Amniotic epithelial cell (primary cell): ENCODE measurements at regions not wholly inside any gene's neighbourhood (a gene's known extent, or its start where the extent isn't known, plus 50 kb on each side); places are given as distances from the start of the nearest gene placed in this dataset.

Experiments
- DNase-seq: peaks from one replicate; pipeline ENCODE4 v3.0.0-alpha.2; 2010; ENCODE audit warnings: low read depth

DNA sequence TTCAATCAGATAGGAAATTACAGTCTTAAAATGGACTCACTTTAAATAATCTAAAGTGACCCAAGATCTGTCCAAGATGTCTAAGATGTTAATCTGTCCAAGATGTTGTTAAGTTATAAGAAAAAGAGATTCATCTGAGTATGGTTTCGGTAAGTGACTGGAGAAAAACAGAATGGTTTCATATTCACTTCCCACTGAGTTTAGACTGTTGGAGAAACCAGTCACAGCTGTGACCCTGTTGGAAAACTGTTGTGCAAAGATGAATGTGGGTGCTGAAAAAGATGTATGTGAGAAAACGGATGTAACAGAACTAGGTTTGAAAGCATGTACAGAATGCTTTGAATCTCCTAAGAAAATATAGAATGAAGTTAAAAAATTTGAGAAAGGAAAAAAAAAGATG, 325.9 kb downstream of the COL12A1 start:
- no peak for DNase-seq

- DNase-seq, result peak; percentile 95
Measured at GRCh38 chr6:74879234-74879633, 326.6 kb downstream of the COL12A1 start.

- DNase-seq, result no peak
Measured at GRCh38 chr6:74875193-74875592, 330.7 kb downstream of the COL12A1 start.

GRCh38 chr6:74872754-74873476, 332.9 kb downstream of the COL12A1 start:
- DNase-seq, result no peak

GRCh38 chr6:74871757-74872156, 334.1 kb downstream of the COL12A1 start:
- peak; percentile 93 for DNase-seq

DNA sequence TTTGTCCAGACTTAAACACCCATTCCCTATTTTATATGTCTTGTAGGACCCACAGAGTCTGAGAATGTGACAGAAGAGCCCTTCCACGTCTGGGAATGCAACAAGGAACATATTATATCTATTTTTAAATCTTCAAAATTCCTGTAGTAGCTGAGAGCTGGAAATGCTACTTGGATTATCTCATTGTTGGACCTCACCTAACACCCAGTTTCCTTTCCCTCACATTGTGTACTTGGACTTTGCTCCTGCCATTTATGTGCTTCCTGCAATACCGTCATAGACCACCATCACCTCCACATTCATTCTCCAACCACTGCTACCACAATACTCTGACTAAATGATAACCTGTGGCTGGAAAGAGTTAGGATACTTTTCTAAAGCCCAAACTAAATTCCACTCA, 335.4 kb downstream of the COL12A1 start:
- DNase-seq, result peak; percentile 43

GRCh38 chr6:74867291-74867690, 338.6 kb downstream of the COL12A1 start:
- no peak for DNase-seq

DNA sequence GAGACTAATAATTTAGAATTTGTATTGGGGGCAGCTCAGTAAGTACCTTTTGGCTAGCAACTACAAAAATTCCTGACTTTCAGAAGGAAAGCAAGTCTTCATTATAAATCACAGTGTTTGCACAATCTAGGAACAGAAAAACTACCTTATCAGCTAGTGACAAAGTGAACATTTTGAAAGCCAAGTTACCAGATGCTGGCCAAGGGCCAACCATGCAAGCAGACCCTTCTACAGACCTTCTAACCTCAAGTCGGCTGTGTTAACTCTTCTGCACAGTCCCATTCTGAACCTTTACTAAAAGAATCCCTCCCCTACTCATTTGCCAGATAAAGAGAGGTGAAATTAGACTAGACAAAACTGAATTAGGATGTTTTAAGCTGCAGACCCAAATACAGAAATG, 341.9 kb downstream of the COL12A1 start:
- peak; percentile 43 for DNase-seq

DNA sequence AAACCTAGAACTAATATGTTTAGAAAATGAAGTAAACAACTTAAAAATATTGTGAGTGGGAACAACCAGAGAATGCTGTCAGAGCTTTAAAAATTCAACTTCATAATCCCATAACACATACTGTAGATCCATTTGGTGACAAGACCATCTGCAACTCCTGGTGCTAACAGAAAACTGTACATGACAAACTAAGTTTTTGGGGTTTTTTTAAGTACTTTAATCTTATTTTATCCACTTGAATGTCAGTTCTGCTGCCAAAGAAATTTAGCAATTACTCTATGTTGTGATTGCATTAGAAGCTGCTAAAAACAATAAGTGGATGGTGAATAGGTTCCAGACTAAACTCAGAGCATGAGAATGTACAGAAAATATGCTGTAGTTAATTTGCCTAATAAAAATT, 345.4 kb downstream of the COL12A1 start:
- no peak for DNase-seq

GRCh38 chr6:74857157-74857556, 348.7 kb downstream of the COL12A1 start:
- peak; percentile 42 for DNase-seq

DNA sequence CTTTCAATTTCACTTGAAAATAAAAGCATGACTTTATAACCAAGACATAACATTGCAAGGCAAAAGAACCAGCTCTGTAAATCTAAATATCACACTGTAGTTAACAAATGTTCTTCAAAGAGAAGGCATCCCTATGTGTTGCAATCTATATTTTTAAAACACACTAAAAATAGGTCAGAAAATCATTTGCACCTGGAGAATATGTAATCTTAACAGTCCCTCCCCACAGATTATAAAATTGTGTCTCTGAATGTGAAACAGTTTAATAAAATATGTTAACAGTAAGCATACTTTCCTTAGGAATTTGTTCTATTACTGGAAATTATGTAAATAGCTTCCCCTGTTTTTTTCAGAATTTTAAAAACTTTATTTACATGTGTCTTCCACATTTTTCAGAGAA, 351.9 kb downstream of the COL12A1 start:
- no peak for DNase-seq

DNA sequence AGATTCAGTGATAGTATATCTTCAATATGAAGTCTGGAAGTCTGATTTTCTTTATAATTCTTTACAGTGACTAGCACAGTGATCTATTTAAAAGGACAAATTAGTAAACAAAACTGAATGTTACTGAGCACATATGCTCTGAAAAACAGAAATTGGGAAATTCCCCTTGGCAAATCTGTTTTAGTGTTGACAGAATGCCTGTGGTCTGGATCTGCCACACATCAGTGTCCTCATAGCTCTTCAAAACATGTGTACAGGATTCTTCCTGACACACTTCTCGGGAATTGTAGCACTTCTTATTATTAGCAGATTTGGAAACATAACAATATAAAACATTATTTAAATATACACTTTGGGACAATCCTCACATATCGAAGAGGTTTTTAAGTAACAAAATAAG, 354.3 kb downstream of the COL12A1 start:
- DNase-seq, result peak; percentile 91

DNA sequence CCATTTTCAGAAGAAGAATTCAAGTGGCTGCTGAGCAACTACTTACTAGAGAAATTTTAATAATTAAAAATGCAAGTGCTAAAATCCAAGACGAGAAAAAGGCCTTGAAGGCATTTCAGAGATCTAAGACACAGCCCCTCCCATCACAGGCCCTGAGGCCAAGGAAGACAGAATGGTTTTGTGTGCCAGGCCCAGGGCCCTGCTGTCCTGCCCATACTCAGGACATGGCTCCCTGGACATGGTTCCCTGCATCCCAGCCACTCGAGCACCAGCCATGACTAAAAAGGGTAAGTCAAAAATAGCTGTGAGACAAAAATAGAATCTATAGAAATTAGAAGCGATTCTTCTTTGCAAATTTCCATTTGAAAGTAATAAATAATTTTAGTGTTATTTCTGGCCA, 364.9 kb downstream of the COL12A1 start:
- no peak for DNase-seq

DNA sequence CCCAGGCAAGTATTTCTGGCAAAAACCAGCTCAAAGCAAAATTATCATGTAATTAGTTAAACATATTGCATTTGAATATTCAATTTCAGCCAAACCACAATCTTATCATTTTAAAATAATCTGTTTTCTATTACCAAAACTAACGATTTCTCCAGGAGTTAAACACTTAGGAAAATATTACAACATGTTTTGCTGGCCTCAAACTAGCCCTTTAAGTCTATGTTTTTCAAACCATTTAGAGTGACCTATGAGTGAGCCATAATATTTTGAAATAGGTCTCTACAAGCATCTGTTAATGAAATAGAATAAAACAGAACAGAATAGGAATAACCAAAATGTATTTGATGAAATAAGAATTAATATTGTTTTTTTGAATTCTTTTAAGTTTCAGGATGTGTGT, 370.9 kb downstream of the COL12A1 start:
- DNase-seq, result no peak

- DNase-seq, result no peak
Measured at GRCh38 chr6:74826263-74826662, 379.6 kb downstream of the COL12A1 start.

GRCh38 chr6:74814440-74814839, 391.4 kb downstream of the COL12A1 start:
- no peak for DNase-seq

GRCh38 chr6:74807674-74808073, 398.2 kb downstream of the COL12A1 start:
- DNase-seq, result no peak

- peak; percentile 57 for DNase-seq
Measured at GRCh38 chr6:74805916-74806696, 399.7 kb downstream of the COL12A1 start.

DNA sequence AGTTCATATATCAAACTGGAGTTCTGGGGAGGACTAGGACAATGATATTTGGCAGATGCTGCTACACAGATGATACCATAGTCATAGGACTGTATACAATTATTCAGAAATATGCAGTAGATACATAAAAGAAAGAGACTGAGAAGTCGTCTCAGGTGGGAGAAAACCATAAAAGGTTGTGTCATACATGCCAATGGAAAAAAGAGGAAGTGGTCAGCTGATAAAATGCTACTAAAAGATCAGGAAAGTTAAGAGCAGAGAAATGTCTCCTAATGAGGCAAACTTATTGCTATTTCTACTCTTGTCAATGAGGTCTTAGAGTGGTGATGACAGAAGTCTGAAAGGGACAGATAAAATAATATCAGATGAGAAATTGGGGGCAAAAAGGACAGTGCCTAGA, 407.6 kb downstream of the COL12A1 start:
- DNase-seq, result peak; percentile 2

GRCh38 chr6:74785236-74785635, 420.6 kb downstream of the COL12A1 start:
- DNase-seq, result no peak

GRCh38 chr6:74782346-74782745, 423.5 kb downstream of the COL12A1 start:
- DNase-seq, result no peak

DNA sequence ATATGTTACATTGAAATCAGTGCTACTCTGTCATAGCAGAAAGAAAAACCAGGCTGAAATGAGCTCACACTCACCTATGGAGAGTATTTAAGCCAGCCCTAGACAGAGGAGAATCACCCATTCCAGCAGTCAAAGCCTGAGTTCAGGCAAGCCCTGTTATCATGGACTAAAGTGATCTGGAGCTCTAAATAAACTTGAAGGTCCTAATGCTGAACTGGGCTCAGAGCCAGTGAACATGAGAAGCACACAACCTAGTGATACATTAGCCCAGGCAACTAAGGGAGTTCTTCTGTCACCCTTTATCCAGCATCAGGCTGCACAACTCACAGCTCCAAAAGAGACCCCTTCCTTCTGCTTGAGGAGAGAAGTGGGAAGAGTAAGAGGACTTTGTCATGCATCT, 425.0 kb downstream of the COL12A1 start:
- DNase-seq, result peak; percentile 43

DNA sequence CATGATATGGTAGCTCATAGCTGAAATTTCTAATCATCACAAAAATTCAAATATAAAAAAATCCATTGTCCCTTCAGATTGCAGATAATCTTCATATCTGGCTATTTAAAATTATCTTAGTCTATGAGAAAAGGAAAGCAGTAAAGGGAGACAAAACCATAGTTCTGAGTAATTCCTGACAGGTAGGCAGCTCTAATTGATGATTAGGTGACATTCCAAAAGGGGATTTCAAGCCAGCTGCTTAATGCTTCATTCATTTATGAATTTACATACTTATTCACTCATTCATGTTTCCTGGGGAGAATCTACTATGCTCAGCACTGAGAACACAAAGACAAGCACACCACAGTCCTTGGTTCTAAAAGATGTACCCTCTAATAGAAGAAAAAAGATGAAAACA, 437.1 kb downstream of the COL12A1 start:
- no peak for DNase-seq

- DNase-seq, result no peak
Measured at GRCh38 chr6:74768120-74768519, 437.7 kb downstream of the COL12A1 start.
